IPS-NIHi7 (cell line): ENCODE measurements at regions not wholly inside any gene's neighbourhood (a gene's known extent, or its start where the extent isn't known, plus 50 kb on each side); places are given as distances from the start of the nearest gene placed in this dataset.
A peak's percentile ranks its signal among the peaks of the same experiment; 100 is the strongest.

Source experiments
- DNase-seq: peaks from one replicate; pipeline ENCODE4 v3.0.0; 2012; ENCODE audit warnings: mixed read lengths; ENCODE audit errors: extremely low spot score

- no peak for DNase-seq
These were observed 60.3 kb upstream of the RAB11FIP2 start for GRCh38 chr10:118107040-118107439.

DNA sequence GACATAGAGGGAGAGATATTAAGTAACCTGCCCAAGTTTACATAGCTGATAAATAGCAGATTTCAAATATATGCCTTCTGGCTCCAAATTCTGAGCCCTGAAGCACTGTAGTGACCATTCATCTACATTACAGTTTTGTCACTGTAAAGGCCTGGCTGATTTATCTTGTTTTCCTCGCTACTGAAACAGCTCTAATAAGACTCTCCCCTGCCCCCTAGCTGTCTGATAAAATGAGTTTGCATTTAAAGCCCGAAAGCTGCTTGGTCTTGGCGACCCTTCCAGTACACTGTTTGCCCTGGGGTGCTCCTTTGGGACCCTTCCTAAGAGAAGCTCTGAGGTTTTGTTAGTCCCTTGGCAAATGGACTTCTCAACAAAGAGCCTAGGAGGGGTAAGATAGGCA is 59.7 kb upstream of the RAB11FIP2 start:
- DNase-seq, result peak; percentile 43

- no peak for DNase-seq
These were observed 55.4 kb upstream of the RAB11FIP2 start for GRCh38 chr10:118102121-118102520.

- no peak for DNase-seq
These were observed 54.8 kb upstream of the RAB11FIP2 start for GRCh38 chr10:118101501-118101900.
